OCI-LY1 (cell line): ENCODE measurements at regions not wholly inside any gene's neighbourhood (a gene's known extent, or its start where the extent isn't known, plus 50 kb on each side); places are given as distances from the start of the nearest gene placed in this dataset.

Source experiments
- CTCF ChIP-seq: fragments of 200-600 bp; sonication (generic), shearing (Covaris generic); IDR thresholded peaks from 2 replicates; pipeline ENCODE4 v1.5.1; 2017; ENCODE audit warnings: mild to moderate bottlenecking, antibody characterized with exemption, low read length, moderate library complexity, mixed read lengths
- EZH2 ChIP-seq: fragments of 200-600 bp; sonication (generic), shearing (Covaris generic); IDR thresholded peaks from 2 replicates; pipeline ENCODE4 v1.8.0; 2017; ENCODE audit warnings: borderline replicate concordance, mixed run types, mild to moderate bottlenecking, antibody characterized with exemption, low read length, moderate library complexity, mixed read lengths

- no peak for TF ChIP-seq CTCF
- no peak for TF ChIP-seq EZH2
Measured at GRCh38 chr22:48864748-48865147, 962.9 kb downstream of the BRD1 start.
